ENCODE measurements at regions not wholly inside any gene's neighbourhood (a gene's known extent, or its start where the extent isn't known, plus 50 kb on each side); places are given as distances from the start of the nearest gene placed in this dataset.

- no peak for TF ChIP-seq POLR2AphosphoS5 (IDR thresholded peaks at IDR 0.05; ENCODE audit: insufficient read depth, low read depth, low read length)
- TF ChIP-seq POLR2A (IDR thresholded peaks at IDR 0.05; ENCODE audit: low read depth, low read length): no peak
- TF ChIP-seq, protein P1, sequence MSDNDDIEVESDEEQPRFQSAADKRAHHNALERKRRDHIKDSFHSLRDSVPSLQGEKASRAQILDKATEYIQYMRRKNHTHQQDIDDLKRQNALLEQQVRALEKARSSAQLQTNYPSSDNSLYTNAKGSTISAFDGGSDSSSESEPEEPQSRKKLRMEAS (IDR thresholded peaks at IDR 0.05; ENCODE audit: insufficient read depth, insufficient read length): no peak
- TF ChIP-seq, protein P2, sequence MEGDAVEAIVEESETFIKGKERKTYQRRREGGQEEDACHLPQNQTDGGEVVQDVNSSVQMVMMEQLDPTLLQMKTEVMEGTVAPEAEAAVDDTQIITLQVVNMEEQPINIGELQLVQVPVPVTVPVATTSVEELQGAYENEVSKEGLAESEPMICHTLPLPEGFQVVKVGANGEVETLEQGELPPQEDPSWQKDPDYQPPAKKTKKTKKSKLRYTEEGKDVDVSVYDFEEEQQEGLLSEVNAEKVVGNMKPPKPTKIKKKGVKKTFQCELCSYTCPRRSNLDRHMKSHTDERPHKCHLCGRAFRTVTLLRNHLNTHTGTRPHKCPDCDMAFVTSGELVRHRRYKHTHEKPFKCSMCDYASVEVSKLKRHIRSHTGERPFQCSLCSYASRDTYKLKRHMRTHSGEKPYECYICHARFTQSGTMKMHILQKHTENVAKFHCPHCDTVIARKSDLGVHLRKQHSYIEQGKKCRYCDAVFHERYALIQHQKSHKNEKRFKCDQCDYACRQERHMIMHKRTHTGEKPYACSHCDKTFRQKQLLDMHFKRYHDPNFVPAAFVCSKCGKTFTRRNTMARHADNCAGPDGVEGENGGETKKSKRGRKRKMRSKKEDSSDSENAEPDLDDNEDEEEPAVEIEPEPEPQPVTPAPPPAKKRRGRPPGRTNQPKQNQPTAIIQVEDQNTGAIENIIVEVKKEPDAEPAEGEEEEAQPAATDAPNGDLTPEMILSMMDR (IDR thresholded peaks at IDR 0.05; ENCODE audit: extremely low read depth in 1 of 2, insufficient read depth in 1 of 2, low read depth in 1 of 2, low read length in 2 of 2): no peak
- no peak for TF ChIP-seq JUN (IDR thresholded peaks at IDR 0.05; ENCODE audit: borderline replicate concordance, insufficient read depth, insufficient read length, low read depth)
- TF ChIP-seq EZH2 (IDR thresholded peaks at IDR 0.05; ENCODE audit: borderline replicate concordance, low read depth, low read length, severe bottlenecking): no peak
- TF ChIP-seq FOS (IDR thresholded peaks at IDR 0.05; ENCODE audit: borderline replicate concordance, insufficient read depth, low read length): no peak
- TF ChIP-seq MYC (IDR thresholded peaks at IDR 0.05; ENCODE audit: low read depth, low read length): no peak
These were observed 163.0 kb upstream of the SPHKAP start for GRCh38 chr2:228344531-228344930.

Data from endothelial cell of umbilical vein (primary cell).